Ecto neural progenitor cell (in vitro differentiated cells): ENCODE measurements at regions not wholly inside any gene's neighbourhood (a gene's known extent, or its start where the extent isn't known, plus 50 kb on each side); places are given as distances from the start of the nearest gene placed in this dataset.

Experiments
- DNase-seq: peaks from one replicate; pipeline ENCODE4 v3.0.0-alpha.2; 2018; ENCODE audit warnings: low spot score

DNA sequence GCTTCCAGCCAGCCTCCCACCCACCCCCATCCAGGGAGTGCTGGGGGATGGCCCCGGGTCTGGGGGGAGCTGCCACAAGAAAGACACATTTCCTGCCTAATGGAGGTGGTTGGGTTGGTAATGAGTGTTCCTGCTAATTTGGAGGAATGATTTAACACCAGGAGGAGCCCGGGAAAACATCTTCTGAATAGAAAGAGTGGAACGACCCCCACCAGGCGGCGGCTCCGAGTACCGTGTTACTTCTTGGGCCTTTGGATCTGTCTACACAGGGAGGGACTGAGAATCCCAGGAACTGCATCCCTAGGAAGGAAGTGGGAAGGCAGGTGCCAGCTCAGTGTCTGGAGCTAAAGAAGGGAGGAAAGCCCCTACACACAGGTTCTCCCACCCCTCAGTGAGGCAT lies 64.6 kb downstream of the TSPAN17 start:
- no peak for DNase-seq

DNA sequence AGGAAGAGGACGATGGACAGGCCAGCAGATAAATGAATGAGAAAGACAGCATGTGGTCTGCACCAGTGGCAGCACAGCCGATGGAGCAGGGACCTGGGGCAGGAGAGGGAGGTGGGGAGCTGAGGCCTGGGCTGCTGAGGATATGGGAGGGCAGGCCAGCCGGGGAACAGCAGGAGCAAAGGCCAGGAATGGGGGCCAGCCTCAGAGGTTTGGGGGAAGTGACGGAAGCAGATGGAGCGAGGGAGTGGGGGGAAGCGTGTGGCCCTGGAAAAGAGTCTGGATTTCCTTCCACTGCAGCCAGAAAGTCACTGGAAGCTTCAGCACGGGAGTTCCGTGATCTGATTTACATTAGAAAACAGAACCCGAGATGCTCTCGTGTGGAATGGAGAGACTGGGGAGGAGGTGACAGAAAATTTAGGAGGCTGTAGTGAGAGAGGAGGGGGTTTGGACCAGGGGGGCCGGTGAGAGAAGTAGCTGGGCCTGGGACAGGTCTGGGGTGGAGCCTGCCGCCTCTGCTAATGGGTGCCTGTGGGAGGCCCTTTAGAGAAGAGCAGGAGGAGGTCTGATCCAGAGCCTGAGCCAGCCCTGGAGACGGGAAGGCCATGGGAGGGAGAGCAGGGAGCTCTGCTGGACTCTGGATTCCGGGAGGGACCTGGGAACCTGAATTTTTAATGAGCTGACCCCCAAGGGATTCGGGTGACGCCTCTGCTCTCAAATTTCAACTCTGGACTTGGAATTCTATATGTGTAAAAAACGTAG lies 65.4 kb downstream of the TSPAN17 start:
- DNase-seq, result no peak

DNA sequence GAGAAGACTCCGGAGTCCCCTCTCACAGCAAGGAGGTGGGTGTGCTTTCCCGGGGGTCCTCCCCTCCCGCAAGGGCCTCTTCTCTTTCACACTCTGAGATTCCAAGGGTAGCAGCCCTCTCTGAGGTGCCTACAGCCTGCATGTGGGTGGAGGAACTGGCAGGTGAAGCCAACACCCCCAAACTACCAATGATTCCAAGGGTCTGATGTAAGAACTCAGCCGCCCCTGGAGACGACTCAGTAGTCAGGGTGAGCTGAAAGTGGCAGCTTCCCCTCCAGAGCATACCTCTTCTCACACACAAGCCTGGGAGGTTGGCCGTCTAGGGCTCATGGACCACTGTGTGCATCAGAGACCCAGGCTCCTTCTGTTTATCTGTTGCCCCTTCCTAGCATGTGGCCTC lies 66.1 kb downstream of the TSPAN17 start:
- no peak for DNase-seq

DNA sequence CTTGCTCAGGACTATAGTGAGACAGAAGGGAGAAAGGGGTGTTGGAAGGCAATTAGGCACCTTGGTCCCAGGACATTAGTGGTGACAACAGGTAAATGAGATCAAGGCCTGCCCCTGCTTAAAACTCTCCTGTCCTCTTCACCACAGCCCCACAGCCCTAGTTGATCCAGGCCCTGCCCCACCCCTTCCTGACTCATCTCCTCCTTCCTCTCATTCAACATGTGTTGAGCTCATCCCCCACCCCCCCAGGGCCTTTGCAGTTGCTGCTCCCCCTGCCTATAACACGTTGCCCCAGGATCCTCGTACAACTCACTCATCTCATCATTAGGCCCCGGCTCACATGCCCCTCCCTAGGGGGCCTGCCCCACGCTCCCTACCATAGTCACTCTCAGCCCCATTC lies 66.8 kb downstream of the TSPAN17 start:
- DNase-seq, result no peak

DNA sequence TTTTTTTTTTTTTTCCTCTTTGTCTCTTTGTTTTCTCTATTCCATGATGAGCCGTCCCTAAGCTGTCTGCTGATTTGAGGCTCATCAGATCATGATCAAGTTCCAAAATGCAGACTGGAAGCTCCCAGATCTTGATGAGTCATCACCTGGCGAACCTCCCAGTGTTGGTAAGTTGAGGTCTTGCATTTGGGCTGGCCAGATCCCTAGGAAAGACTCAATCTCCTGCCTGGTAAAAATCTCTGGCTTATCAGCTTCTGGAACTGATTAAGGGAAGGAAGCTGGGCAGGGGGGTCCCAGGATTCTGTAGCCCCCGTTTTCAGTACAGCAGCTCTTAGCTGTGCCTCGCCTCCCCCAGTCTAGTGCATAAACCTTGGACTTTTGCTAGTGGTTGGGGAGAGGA lies 69.0 kb downstream of the TSPAN17 start:
- no peak for DNase-seq

DNA sequence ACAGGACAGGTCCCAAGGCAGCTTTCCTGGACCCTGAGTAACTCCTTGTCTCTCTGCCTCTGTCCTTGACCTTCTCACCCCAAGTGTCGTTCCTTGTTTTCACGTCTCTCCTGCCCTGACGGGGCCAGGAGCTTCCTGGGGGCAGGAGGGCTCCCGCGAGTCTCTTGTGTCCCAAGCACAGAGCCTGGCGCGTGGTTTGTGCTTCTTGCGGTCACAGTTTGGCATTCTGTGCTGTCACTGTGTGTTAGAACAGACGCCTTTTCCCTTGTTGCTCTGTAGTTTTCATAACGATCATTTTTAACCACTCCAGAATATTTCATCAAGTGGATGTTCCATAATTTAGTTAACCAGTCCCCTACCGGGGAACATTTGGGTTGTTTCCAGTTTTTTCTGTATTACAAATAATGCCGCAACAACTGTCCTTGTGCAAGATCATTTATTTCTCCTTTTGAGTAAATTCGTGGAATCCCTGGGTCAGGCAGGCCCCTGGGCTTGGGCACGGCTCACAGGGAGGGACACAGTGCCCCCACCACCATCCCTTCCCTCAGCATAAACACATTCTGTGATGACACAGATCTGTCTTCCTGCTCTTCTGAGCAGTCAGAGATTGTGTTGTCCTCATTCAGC lies 71.9 kb downstream of the TSPAN17 start:
- no peak for DNase-seq

DNA sequence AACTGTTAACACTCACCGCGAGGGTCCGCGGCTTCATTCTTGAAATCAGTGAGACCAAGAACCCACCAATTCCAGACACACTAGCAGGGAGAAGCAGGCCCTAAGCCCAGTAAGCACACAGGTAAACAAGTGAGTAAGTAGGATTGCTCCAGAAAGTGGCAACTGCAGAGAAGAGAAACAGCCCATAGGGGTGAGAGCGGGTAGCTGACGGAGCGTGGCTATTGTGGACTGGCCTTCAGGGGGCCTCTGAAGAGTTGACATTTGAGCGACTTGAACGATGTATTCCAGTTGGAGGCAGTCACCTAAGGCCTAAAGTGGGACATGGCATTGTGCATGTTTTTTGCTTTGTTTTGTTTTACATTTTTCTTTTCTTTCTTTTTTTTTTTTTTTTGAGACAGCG lies 74.2 kb downstream of the TSPAN17 start:
- no peak for DNase-seq

DNA sequence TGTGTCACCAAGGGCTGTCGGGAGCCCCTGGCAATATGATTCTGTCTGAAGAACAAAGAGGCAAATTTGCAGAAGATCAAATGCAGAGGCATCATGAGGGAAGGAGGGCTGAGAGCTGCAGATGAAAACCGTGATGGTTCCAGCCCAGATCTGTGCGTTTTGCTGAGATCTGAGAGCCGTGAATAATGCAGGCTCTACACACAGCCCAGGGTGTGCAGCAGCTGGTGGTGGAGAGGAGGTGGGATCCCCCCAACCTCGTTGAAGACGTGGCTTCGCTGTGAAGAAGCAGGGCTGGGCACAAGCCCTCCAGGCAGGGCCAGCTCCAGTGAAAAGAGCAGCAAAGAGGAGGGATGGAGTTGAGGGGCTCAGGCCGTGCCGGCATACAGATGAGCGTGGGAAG lies 75.5 kb downstream of the TSPAN17 start:
- no peak for DNase-seq

DNA sequence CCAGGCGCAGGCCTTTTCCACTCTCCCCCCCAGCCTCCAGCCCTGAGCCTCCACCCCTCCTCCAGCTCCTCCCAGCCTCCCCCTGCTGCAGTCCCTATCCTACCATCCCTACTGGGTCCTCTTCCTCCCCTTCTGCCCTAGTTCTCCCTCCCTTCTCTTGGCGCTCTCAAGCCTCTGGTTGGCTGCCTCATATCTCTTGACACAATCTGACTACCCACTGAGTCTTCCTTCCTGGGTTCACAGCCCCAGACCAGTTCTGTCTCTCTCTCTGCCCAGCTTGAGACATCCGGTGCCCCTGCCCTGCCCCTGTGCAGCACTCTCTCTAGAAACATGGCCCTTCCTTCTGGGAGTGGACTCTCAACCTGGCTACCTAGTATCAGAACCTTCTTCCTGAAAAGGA lies 76.2 kb downstream of the TSPAN17 start:
- no peak for DNase-seq

DNA sequence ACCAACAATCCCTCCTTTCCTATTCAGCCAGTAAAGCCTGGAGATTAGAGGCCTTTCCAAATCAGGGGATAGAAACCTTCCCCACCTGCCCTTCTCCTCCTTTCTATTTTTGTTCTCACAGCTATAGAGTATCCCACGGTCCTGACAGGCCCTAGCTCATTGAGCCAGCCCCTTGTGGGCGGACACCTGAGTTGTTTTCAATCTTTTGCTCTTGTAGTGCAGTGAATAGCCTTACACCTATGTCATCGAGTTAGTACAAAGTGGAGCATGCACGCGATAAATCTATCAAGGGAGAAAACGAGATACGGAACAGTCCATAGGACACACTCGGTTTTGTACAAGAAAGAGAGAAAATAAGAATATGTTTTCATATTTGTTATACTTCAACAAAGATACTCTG lies 77.2 kb downstream of the TSPAN17 start:
- no peak for DNase-seq

DNA sequence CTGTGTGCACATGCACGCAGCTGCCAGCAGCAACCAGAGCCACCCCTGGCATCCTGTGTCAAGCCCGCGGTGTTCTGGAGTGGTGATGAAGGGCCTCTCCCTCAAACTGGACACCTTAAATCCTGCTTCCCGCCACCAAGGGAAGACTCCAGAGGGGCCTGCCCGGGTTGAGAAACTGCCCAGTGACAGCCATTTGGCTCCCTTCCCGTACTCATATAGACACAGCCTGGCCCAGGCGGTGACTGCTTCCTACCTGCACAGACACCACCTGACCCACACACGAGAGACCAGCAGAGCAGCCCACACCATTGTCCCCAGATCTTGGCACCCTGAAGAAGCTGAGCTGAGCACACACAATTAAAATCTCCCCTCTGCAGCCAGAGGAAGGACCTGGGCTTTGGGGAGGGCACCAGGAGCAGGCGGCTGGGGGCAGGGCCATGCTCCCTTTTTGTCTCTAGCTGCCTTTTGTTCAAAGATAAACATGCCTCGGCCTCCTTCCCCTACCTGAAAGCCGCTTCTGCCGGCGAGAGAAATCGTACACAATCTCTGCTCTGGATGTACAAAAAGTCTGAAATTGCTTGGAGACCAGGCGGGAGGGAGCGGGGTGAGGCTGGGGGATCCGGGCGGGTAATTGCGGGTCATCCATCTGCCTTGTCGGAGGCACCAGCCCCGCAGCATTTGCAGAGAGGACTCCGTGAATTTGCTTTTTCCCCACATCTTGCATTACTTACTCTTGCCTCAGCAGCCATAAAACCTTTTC lies 78.4 kb downstream of the TSPAN17 start:
- DNase-seq, result no peak

DNA sequence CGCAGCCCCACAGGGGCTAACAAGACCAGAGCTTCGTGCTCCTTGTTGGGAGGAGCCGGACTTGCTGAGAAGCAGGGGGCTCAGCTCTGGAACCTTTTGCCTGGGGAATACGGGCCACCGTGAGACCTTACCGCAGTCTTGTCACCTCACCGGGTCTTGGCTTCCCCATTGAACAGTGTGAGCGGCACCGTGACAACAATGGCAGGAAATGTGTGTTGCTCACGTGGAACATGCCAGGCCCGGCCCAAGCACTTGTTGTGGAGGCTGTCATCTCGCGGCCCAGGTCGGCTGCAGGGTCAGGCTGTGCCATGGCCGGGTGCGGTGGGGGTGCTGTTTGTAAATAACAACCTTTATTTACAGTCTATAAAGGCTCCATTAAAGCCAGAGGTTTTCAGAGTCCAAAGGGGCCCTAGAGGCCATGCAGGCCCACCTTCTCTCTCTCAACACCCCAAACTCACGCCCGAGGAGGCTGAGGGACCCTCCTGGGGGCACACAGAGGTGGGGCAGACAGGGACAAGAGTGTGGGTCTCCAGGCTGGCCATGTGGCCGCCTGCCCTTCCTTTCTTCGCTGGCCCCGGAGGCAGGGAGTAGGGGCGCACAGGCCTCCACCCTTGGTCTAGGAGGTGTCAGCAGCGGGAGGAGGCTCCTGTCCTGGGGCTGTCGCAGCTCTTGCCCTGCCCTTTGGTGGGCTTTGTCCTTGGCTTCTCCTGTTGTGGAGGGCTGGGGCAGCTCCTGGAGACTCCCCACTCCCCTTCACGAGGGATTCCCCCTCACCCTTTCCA lies 79.7 kb downstream of the TSPAN17 start:
- no peak for DNase-seq

DNA sequence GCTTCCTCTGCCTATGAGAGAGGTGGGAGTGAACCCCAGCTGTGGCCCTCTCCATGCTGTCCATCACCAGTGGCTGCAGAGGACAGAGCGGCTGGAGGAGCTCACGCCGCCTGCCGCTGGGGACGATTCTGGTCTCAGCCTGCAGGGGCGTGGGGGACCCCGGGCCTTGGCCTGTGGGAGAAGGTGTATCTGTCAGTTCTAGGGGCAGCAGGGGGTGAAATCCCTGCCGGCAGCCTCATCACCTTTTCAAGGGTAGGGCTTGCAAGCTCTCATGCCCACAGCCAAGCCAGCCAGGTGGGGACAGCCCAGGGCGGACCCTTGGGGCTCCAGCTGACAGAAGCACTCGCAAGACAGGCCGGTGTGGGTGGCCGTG lies 80.2 kb downstream of the TSPAN17 start:
- DNase-seq, result no peak

DNA sequence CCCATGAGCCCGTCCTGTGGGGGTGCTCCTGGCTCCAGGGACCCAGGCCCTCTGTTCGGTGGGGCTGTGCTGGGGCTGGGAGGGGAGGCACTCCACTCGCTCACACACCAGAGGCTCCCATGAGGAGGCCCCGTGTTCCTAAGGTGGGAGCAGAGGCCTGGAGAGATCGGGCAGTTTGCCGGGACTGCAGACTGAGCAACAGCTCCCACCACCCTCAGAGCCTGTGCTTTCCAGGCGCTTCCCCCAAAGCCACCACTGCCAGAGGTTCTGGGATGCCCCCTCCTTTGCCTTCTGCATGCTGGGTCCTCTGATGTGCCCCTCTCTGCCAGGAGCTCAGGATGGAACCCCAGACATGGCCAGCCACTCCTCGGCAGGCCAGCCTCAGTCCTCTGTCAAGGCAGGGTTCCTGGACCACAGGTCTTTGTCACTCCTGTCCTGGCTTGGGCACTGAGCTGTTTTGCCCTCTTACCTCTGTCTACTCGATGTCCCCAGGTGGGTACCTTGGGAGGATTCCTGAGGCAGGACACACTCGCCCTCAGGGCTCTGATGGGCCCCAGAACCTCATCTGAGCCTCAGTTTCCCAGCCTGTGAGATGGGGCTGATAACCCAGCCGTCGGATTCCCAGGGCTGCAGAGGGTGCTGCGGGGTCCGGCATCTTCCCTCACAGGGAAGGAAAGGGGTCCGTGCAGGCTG lies 80.8 kb downstream of the TSPAN17 start:
- DNase-seq, result no peak

DNA sequence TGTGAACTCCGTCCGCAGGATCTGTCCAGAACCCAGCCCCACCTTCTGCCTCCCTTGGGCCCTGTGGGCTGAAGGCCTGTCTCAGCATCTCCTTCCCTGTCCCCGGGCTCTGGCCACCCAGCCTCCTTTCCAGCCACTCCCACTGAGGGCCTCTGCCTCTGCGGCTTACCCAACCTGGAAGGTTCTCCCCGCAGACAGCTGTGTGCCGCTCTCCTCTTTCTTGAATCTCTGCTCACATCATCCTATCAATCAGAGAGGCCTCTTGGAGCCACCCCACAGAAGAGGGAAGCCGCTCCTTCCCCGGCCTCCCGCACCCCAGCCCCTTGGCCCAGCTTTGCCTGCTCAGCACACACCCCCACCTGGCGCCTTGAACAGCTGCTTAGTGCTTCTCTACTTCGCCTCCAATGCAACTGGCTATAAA lies 81.5 kb upstream of the UNC5A start:
- no peak for DNase-seq

DNA sequence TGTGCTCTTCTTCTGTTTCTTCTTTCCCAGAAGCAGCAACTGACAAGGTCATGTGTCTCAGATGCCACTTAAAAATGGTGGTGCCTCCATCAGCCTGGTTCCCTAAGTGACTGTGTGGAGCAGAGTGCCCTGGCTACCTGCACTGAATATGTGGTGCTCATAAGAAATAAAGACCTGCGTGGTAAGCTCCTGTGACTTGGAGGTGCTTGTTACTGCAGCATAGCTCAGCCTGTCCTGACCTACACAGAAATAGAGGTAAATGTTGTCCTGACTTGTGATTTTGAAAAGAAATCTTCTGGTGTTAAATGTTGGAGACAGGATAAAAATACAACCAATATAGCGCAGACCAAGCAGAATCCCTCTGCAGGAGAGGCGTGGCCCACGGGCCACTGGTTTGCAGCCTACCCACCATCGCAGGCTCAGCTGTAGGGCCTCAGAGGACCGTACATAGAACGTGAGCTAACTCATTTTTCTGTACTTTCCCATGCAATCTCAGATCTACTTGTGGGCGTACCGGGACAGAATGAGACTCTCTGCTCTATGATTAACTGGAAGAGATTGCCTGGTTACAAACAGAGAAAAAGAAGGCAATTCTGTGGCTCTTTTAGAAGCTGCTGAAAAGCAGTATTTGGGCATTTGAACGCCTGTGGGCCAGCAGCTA lies 79.4 kb upstream of the UNC5A start:
- no peak for DNase-seq

DNA sequence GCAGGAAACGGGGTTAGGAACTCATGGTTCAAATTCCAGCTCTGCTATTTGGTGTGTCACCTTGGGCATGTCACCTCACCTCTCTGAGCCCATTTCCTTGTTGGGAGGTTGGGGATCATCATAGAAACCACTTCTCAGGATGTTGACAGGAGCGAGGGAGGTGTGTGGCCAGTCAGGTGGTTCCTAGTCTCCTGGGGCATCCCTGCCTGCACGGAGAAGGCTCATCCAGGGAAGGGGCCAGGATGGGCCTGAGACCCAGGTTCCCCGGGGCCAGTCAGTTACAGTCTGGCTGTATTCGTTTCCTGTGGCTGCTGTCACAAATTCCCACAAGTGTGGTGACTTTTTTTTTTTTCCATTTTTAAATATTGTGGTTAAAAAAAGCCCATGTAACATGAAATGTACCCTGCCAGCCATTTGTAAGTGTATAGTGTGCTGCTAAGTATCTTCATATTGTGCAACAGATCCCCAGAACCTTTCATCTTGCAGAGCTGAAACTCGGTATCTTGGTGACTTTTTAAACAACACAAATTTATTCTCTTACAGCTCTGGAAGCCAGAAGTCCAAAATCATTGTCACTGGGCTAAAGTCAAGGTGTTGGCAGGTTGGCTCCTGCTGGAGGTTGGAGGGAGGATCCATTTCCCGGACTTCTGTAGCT lies 78.7 kb upstream of the UNC5A start:
- DNase-seq, result no peak

DNA sequence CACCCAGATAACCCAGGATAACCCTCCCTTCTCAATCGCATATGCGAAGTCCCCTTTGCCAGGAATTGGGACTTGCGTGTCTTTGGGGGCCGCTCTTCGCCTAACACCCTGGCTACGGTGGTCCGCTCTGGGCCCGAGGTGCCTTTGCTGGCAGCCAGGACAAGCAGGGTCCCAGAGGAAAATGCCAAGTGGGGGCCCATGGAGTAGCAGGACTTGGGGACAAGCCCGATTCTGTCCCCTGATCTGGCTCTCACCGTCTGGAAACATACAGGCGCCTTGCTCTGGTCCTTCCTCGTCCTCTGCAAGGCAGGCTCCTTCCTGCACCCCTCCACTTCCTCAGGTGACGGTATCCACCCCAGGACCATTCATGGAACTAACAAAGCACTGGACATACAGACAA lies 78.1 kb upstream of the UNC5A start:
- no peak for DNase-seq

DNA sequence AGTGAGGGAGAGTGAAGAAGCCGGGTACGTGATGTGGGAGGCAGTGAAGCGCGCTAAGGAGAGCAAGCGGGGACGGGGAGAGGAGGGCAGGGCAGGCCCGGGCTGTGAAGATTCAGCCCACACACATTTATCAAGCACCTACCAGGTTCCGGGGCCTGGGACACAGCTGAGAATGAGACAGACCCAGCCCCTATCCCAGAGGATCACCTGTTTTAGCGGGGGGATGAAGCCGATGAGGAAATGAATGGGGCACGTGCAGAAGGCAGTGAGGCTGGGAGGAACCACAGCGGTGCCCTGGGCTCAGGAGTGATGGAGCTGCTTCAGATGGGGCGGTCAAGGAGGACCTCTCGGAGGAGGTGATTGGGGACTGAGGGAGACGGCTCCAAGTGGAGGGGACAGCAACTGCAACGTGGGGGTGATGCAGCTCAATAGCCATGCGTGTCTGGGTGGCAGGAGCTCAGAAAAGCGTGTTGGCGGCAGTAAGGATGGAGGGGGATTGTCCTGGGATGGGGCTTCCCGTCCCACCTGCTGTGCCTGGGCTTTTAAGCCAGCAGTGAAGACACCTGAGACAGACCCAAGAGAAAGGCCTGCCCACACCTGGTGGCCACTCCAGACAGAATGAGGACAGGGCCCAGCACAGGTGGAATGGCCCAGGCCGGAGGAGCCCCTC lies 77.5 kb upstream of the UNC5A start:
- peak; percentile 43 for DNase-seq
